DMS153 treated with DMSO at 0.1 percent for 48 hours (cell line): ENCODE measurements at regions not wholly inside any gene's neighbourhood (a gene's known extent, or its start where the extent isn't known, plus 50 kb on each side); places are given as distances from the start of the nearest gene placed in this dataset.
"Not testable (repeated sequence)": the region's sequence is repeated elsewhere in the genome, so short reads cannot be mapped to it uniquely, and the experiment has no call there.

Experiments used
- DNase-seq: peaks from one replicate; lab custom pipeline; 2025; ENCODE audit not compliant: unreplicated experiment; lab: John Stamatoyannopoulos, UW

DNA sequence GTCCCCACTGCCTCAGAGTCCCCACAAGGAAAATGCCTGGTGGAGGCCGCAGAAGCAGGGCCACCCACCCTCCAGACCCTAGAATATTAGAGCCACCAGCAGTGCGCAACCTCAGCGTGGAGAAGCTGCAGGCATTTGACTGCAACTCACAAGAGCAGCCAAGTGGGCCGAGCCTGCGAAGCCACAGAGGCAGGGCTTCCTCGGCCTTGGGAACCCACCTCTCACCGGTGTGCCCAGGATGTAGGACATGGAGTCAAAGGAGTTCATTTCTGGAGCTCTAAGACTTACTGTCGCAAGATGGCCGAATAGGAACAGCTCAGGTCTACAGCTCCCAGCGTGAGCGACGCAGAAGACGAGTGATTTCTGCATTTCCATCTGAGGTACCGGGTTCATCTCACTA, 397.9 kb upstream of the PIK3R1 start:
- no peak for DNase-seq

DNA sequence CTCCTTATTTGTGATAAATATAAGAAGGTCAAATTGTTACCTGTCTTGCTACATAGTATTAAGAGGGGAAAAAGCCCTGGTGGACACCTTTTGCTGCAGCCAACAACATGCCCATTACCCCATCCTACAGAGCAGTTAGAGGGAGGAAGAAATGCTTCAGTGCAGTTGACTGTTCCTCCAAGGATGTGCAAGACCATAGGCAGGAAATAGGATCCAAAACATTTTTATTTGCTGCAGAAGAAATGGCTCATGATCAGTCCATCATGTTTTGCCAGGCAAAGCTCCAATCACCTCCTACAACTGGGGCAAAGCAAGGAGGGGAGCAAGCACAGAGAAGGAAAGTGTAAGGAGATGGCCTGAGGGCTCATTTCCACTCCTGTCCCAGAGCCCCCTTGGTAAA, 399.1 kb upstream of the PIK3R1 start:
- no peak for DNase-seq

DNA sequence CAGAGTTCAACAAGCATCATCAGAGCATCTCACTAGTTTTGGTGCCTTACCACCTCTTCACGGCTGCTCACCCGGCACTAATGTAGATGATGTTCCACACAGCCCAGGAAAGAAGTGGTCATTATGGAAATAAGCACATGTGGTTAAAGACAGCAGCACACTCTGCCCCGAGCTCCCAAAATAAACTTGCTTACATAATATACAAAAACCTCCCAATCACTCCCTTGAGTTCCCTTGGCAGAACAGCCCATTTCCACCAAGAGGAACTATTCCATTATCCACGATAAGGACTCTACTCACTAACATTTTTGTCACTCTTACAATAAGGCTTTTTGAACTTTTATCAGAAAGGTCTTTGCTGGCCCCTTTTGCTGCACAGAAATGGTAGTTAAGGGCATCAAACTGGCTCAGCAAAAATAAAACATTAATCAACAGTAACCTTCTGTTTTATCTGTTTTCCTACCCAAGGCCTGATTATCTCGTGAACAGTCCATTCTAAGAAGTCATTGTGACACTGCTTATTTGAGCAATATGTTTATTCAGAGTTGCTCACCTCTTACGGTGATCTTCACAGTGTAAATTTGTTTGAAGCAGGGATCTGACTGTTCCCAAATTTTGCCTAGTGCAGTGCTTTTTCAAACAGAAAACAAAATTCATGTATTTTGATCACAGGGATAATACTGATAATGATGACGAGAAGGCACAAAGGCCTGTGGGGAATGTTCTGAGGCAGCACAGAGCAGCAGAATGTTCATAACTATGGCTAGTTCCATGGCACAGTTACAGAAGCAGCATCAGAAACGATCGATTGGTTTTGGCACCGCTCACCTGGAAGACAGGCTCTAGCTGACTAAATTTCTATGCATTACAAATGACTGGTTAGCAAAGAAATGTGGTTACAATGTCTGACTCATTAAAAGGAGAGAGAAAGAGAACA, 399.8 kb upstream of the PIK3R1 start:
- DNase-seq, result no peak

DNA sequence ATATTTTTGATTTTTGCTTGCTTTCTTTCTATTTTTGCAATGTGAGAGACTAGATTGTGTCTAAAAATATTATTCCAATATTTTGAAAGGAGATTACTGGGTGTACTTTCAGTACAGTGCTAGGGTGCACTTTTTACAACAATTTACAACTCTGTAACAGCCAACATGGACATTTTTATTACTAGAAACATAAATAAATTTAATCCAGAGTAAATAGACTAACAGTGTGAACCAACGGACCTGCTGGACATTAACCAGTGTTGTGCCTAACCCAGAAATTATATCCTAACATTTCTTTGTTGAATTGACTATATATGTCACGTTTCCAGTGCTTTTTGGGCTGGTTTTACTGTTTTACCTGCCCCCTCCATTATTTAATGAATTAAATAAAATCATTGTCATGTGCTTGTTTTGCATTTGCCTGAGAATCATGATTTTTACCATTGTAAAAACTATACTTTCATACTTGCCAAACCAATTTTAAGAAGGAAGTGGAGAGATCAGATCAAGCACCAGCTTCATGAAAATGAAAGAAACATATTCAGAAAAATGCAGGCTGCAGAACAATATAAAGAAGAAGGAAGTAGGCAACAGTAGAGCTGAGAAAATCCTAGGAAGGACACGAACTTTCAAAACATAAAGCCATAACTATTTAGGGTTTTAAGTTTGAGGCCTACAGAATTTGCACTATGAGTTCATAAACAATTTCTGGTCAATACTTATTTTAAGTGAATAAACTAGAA, 400.8 kb upstream of the PIK3R1 start:
- DNase-seq, result no peak

DNA sequence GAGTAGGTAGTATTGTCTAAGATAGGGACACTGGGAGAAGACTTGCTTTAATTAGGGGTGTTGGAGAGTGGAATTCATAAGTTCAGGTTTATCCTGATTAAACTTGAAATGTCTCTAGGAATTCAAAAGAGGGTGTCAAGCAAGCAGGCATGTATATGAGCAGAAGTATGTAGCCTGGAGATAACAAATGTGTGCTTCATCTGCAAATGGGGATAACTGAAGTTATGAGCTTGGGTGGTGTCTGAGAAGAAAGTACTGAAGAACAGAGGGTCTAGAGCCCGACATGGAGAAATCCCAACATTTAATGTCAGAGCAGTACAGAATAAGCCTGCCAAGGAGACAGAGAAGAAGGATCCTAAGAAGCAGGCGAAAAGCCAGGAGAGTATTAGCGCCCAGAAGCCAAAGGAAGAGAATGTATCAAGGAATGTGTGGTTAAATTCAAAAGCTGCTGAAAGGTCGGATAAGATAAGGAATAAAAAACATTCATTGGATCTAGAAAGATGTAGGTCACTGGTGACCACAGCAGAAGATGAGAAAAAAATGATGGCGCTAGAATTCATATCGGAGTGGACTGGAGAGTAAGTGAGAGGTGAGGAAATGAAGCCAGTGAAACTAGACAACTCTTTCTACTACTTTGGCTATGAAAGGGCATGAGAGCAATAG, 401.5 kb upstream of the PIK3R1 start:
- no peak for DNase-seq

DNA sequence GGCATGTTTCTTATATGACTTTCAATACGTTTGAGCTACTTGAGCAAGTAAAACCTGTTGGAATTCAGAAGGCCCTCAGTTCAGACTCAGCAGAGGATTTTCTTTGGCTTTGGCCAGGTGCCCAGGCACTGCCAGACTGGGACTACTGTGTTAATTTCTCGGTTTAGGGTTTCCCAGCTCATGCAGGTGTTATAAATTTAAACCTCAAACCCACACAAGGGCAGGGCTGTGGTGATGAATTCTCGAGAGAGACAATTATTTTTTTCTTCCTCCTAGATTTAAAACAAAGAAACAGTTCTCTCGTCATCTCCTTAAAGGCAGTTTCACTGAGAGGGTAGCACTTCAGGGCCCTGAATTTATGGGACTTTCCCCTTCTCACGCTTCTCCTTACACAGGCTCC, 406.0 kb upstream of the PIK3R1 start:
- no peak for DNase-seq

DNA sequence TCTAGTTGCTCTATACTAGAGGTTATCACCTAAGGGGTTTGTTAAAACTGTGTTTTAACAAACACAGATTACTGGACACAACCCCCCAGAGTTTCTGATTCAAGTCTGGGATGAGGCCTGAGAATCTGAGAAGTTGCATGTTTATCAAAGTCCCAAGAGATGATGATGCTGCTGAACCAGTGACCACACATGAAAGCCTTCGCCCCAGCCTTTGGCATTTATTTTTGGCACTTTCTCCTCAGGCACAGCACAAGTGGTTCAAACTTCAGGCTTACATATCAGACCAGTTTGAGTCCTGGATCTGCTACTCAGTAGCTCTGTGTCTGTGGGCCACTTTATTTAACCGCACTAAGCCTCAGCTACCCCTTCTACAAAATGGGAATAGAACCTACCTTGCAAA, 407.2 kb upstream of the PIK3R1 start:
- DNase-seq, result no peak

DNA sequence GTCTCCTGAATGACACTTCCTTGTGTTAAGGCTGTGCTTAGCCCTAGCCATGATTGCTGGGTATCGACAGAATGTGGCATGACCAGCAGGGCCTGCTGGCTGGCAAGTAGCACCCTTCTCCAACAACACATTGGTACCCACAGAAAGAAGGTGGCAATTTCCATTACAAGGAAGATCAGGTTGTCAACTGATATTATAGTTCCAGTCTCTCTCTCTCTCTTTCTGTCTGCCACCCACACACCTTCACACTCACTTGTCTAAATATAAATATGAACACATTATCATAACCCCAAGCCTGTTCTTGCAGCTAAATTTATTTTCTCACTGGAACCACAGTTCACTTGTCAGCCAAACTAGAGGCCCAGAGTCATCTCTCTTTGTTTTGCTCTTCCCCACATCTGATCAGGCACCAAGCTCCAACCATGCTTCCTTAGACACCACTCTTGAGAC, 408.1 kb upstream of the PIK3R1 start:
- DNase-seq, result no peak

DNA sequence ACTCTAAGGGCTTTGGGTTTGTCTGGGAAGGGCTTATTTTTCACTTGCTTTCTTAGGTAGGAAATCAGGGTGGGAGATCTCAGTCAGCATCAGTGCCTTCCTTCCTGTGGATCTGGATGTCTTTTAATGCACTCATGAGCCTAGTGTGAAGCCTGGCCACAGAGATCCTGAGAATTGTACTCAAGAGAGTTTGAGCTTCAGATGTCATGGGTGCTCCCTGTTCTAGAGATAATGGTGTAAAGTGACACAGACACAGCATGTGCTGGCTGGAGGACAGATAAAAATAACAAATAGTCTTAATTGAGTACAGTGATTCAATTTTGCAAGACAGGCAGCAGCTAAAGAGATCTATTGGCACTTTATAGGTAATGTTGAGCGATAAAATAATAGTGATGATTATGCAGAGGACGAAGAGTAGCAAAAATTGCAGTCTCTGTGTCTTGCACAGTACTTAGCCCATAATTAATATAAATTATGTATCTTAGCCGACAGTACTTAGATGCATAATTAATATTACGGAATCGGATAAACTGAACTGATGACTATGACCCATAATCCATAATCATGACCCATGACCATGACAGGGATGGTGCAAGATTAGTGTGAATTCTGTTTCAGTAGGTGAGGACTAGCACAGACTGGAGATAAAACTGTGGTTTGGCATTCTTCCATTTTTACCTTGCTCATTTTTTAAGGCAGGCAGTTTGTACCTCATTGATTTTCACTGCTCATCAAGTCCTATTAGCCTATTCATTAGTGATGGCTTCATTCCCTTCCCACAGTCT, 408.7 kb upstream of the PIK3R1 start:
- no peak for DNase-seq

DNA sequence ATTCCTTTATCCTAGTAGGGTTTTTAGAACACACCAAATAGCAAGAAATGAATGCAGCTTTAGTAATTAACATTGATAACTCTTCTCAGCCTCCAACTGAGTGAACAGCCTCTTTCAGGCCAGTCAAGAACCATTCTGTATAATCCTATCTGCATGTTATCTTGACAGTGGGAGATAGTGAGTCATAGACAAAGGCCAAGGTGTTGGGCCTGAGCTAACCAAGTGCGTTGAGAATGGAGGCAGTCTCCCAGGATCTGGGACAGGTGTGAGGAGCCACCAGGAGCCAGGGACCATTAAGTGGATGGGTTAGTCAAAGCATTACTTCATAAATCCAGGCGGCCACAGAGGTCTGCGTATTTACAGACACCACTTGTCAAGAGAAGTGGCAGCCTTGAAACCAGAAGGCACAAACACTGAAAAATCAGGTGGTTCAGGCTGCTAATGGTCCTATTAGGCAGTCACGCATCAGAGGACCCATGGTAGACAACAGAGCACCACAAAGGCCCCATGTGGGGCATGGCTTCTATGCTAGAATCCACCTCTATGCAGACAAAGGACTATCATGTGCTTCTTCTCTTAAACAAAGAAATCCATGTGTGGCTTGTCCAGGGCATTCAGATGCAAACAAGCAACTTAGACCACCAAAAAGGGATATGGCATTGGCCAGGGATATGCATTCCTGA, 409.7 kb upstream of the PIK3R1 start:
- DNase-seq, result no peak

DNA sequence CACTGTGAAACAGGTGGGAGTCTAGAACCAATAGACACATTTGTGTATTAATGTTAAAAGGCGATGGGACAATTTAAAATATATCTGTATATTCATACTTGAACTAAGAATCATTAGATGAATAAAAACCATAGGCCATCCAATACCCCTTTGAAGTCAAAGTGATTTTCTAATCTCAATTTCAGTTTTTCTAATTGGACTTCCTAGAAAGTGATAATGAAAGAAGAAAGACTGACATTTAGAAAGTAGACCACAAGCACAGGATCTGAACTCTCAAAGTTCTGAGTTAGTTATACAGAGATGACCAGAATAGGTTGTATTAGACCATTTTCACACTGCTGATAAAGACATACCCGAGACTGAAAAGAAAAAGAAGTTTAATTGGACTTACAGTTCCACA, 412.8 kb upstream of the PIK3R1 start:
- no peak for DNase-seq

DNA sequence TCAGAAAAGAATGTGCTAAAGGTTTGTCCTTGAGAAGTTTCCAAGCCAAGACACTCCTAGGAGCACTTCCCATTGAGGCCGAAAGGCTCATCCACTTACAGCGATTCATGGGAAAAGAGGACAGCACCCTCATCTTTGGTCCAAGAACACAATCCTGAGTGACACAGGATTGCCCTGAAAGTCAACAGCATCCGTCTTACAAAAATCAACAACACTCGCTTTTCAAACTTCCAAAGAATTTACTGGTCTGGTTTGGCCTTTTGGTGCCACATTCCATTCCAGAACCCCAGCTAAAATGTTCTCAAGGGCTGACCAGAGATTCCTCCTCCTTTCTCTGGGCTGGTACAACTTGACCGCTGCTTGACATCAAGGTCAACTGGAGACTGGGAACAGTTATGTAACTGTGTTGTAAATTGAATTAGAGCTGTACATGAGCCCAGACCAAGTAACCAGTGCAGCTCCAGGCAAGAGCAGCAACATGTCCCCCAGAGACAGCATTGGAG, 415.8 kb upstream of the PIK3R1 start:
- DNase-seq, result no peak

DNA sequence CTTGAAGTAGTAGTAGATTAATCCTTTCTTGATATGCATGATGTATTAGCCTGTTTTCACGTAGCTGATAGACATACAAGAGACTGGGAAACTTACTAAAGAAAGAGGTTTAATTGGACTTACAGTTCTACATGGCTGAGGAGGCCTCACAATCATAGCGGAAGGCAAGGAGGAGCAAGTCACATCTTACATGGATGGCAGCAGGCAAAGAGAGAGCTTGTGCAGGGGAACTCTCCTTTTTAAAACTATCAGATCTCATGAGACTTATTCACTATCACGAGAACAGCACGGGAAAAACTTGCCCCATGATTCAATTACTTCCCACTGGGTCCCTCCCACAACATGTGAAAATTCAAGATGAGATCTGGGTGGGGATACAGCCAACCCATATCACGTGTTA, 417.1 kb upstream of the PIK3R1 start:
- DNase-seq, result not testable (repeated sequence)

DNA sequence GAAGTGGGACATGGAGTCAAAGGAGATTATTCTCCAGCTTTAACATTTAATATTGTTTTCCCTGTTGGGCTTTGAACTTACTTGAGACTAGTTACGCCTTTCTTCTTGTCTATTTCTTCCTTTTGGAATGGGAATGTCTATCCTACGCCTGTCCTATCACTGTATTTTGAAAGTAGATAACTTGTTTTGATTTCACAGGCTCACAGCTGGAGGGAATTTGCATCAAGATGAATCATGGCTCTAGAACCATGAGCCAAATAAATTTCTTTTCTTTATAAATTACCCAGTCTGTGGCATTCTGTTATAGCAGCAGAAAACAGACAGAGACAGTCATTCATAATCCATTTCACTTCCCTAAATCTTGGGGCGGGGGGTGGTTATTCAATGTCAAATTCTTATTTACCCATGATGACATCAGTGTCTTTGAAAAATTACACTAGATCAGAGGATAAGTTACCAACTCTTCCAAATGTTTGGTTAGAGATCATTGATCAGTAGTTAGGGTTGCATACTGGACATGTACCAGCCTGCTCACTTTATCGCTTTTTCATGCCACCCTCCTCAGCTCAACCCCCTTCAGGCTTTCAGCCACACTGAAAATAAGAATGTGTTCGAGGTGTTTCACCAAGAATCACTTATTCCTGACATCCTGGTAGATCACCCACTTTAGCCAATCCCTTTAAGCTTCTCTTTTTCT, 419.6 kb upstream of the PIK3R1 start:
- no peak for DNase-seq

DNA sequence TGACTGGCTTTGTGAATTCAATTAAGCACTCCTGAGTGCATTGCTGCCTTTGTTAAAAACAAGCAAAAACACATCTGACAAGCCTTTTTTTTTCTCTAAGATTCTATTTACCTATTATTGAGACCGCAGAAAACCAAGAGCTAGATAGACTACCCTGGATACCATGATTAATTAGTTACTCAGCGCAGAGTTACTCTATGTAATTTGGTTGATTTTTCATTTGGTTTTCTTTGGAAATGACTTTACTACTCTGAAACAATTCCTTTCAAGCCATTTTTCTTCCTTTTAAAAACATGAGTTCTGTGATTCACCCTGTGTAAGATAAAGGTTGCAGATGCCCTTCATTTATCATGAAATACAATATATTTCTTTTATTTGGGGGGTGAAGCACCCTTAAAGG, 421.6 kb upstream of the PIK3R1 start:
- no peak for DNase-seq

DNA sequence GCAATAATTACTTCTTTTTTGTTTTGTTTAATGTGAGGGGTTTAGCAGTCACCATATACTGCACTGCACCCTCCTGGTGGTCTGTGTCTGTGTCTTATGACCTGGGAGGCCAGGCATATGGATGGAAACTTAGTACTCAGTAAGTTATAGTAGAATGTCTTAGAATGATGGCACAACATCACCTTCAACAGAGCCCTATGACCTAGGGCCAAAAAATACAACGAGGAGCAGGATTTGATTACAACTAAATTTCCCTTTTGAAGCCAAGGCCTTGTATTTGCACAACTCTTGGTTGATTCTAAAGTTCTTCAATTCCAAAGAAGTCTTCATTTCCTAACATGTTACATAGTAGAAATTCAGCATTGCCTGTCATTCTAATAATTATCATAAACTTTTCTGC, 422.1 kb upstream of the PIK3R1 start:
- no peak for DNase-seq

DNA sequence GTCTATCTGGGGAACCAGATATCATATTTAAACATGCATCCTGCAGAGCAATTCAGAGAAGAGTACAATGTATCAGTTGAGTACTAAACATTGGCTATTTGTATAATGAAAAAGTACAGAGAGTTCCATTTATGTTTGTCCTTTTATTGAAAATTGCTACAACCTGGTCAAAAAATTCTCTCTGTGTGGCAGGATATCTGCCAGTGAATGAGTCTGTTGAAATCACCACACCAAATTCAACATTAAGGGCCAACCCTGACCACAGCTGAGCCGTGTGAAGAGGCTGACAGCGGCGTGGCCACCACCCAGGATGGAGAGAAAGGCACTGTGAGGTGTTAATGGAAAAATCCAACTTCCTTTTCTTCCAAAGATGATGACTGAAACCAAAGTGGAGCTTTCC, 422.7 kb upstream of the PIK3R1 start:
- DNase-seq, result no peak

DNA sequence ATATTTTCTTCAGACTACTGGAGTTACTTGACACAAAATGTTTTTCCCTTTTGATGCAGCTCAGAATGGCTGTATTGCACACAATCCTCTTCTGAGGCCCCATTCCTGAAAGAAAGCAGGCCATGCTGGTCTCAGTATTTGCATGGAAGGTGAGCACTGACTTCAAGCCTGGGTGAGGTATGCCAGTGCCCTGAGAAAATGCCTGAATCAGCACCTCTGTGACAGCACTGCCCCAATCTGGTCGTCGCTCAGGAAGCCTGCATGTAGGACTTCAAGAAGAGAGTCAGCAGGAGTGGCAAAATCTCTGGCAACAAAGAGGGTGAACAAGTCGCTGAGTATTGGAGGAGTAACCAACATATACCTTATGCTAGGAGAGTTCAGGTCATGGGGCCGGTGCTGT, 425.2 kb upstream of the PIK3R1 start:
- DNase-seq, result no peak

DNA sequence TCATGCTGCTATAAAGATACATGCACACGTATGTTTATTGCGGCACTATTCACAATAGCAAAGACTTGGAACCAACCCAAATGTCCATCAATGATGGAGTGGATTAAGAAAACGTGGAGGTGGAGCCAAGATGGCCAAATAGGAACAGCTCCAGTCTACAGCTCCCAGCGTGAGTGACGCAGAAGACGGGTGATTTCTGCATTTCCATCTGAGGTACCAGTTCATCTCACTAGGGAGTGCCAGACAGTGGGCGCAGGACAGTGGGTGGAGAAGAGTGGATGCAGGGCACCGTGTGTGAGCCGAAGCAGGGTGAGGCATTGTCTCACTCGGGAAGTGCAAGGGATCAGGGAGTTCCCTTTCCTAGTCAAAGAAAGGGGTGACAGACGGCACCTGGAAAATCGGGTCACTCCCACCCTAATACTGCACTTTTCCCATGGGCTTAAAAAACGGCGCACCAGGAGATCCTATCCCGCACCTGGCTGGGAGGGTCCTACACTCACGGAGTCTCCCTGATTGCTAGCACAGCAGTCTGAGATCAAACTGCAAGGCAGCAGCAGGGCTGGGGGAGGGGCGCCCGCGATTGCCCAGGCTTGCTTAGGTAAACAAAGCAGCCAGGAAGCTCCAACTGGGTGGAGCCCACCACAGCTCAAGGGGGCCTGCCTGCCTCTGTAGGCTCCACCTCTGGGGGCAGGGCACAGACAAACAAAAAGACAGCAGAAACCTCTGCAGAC, 435.5 kb upstream of the PIK3R1 start:
- not testable (repeated sequence) for DNase-seq
